22Rv1 (cell line): ENCODE measurements at regions not wholly inside any gene's neighbourhood (a gene's known extent, or its start where the extent isn't known, plus 50 kb on each side); places are given as distances from the start of the nearest gene placed in this dataset.
A peak's percentile ranks its signal among the peaks of the same experiment; 100 is the strongest.

Experiments used
- H3K27ac ChIP-seq: fragments of 450-650 bp; 2 replicates; pipeline ENCODE4 v1.5.1; 2017
- CTCF ChIP-seq: fragments of 450-650 bp; IDR thresholded peaks from 2 replicates; pipeline ENCODE4 v1.5.1; 2017; ENCODE audit warnings: mild to moderate bottlenecking
- ZFX ChIP-seq: fragments of 450-650 bp; IDR thresholded peaks from 2 replicates; pipeline ENCODE4 v1.6.1; 2017; ENCODE audit warnings: antibody characterized with exemption, borderline replicate concordance

- TF ChIP-seq ZFX, result no peak
- no peak for TF ChIP-seq CTCF
- H3K27ac ChIP-seq, result peak overlapping the region; percentile 79
These were observed 190.9 kb downstream of the BTG1 start for GRCh38 chr12:91954747-91955146.

- no peak for TF ChIP-seq ZFX
- no peak for TF ChIP-seq CTCF
- H3K27ac ChIP-seq, result peak overlapping the region; percentile 79
These were observed 191.3 kb downstream of the BTG1 start for GRCh38 chr12:91954326-91954725.

GRCh38 chr12:91952916-91953315 is 192.7 kb downstream of the BTG1 start:
- H3K27ac ChIP-seq, result peak overlapping the region; percentile 79
- TF ChIP-seq CTCF, result no peak
- no peak for TF ChIP-seq ZFX

- peak overlapping the region; percentile 79 for H3K27ac ChIP-seq
- no peak for TF ChIP-seq ZFX
- no peak for TF ChIP-seq CTCF
These were observed 194.1 kb downstream of the BTG1 start for GRCh38 chr12:91951571-91951970.

- no peak overlapping the region for H3K27ac ChIP-seq
- TF ChIP-seq CTCF (no peak), ZFX (no peak)
These were observed 197.1 kb downstream of the BTG1 start for GRCh38 chr12:91948504-91948903.

GRCh38 chr12:91947459-91947858 is 198.2 kb downstream of the BTG1 start:
- no peak overlapping the region for H3K27ac ChIP-seq
- no peak for TF ChIP-seq CTCF
- no peak for TF ChIP-seq ZFX

GRCh38 chr12:91944637-91945036 is 201.0 kb downstream of the BTG1 start:
- no peak for TF ChIP-seq CTCF
- TF ChIP-seq ZFX, result no peak
- no peak overlapping the region for H3K27ac ChIP-seq
